ENCODE measurements at regions not wholly inside any gene's neighbourhood (a gene's known extent, or its start where the extent isn't known, plus 50 kb on each side); places are given as distances from the start of the nearest gene placed in this dataset.

DNA sequence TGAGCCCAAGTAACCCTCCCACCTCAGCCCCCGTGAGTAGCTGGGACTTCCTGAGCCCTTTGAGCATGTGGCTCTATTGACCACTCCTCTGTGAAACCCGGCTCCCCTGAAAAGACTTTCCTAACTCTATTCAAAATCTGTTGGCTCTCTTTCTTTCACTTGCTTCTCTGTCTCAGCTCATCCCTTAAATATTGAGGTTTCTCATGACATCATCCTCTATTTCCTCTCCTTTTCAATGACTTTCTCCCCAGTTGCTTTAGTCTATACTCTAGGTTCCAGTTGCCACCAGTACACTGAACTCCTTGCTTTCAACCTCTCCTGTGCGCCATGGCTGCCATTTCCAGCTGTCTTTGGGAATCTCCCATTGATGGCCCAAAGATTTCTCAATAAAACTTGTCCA is 79.8 kb upstream of the STK17B start:
- TF ChIP-seq, protein P1, sequence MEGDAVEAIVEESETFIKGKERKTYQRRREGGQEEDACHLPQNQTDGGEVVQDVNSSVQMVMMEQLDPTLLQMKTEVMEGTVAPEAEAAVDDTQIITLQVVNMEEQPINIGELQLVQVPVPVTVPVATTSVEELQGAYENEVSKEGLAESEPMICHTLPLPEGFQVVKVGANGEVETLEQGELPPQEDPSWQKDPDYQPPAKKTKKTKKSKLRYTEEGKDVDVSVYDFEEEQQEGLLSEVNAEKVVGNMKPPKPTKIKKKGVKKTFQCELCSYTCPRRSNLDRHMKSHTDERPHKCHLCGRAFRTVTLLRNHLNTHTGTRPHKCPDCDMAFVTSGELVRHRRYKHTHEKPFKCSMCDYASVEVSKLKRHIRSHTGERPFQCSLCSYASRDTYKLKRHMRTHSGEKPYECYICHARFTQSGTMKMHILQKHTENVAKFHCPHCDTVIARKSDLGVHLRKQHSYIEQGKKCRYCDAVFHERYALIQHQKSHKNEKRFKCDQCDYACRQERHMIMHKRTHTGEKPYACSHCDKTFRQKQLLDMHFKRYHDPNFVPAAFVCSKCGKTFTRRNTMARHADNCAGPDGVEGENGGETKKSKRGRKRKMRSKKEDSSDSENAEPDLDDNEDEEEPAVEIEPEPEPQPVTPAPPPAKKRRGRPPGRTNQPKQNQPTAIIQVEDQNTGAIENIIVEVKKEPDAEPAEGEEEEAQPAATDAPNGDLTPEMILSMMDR (IDR thresholded peaks at IDR 0.05; ENCODE audit: low read depth, low read length, poor library complexity, severe bottlenecking): no peak
- no peak for TF ChIP-seq EZH2phosphoT487 (IDR thresholded peaks at IDR 0.05; ENCODE audit: borderline replicate concordance, low read length)

Measured in DOHH2 (cell line).